B cell (primary cell): ENCODE measurements at regions not wholly inside any gene's neighbourhood (a gene's known extent, or its start where the extent isn't known, plus 50 kb on each side); places are given as distances from the start of the nearest gene placed in this dataset.
"Not testable (repeated sequence)": the region's sequence is repeated elsewhere in the genome, so short reads cannot be mapped to it uniquely, and the experiment has no call there.

ENCODE experiments used
- ATAC-seq: fragments of 200-7000 bp; cut with Tn5 transposase; one replicate; pipeline ENCODE4 v1.10.0; 2021; ENCODE audit warnings: low read depth, mild to moderate bottlenecking, moderate number of reproducible peaks, moderate library complexity
- CTCF ChIA-PET: fragments of 350-600 bp; sonication (Branson Sonifier 250); formaldehyde crosslinking; loops from one replicate; lab custom pipeline; 2021; ENCODE audit warnings: antibody characterized with exemption, inconsistent platforms; lab: Charles Lee
- POLR2A ChIA-PET: fragments of 350-600 bp; sonication (Branson Sonifier 250); formaldehyde crosslinking; loops from one replicate; lab custom pipeline; 2021; ENCODE audit warnings: antibody characterized with exemption; lab: Charles Lee
- DNase-seq: peaks from one replicate; pipeline ENCODE4 v3.0.0; 2013
- H2AFZ ChIP-seq: 2 replicates; pipeline ENCODE4 v1.6.1; 2012; ENCODE audit warnings: mild to moderate bottlenecking, low read depth, low read length; ENCODE audit not compliant: insufficient read depth, poor library complexity, severe bottlenecking
- H3K27ac ChIP-seq, 2 donors: 1 replicate in 1 of 2; 2 replicates in 1 of 2; pipeline ENCODE4 v1.5.1; 2012 to 2013; ENCODE audit warnings: low read length in 2 of 2, mild to moderate bottlenecking in 2 of 2, moderate library complexity in 1 of 2
- H3K27me3 ChIP-seq, 4 experiments: fragments of 200-600 bp in 1 of 4; sonication (generic) in 1 of 4; replicated peaks in 1 of 4; 1 replicate in 2 of 4; 2 replicates in 2 of 4; pipeline versions ENCODE4 v1.6.1 to v1.7.0; 2013 to 2016; ENCODE audit warnings: low read length in 3 of 4, mild to moderate bottlenecking in 2 of 4, mixed read lengths in 1 of 4, moderate library complexity in 1 of 4; ENCODE audit not compliant: insufficient read depth in 4 of 4, control insufficient read depth in 3 of 4; ENCODE audit errors: control extremely low read depth in 1 of 4
- H3K36me3 ChIP-seq, 2 experiments: replicated peaks in 1 of 2; 1 replicate in 1 of 2; 2 replicates in 1 of 2; pipeline versions ENCODE4 v1.6.1 to v1.7.1; 2013; ENCODE audit warnings: low read length in 1 of 2; ENCODE audit not compliant: insufficient read depth in 2 of 2, control insufficient read depth in 1 of 2; ENCODE audit errors: control extremely low read depth in 1 of 2, extremely low read depth in 1 of 2
- H3K4me1 ChIP-seq, 2 donors: fragments of 200-600 bp in 1 of 2; sonication (generic) in 1 of 2; 1 replicate in 1 of 2; 2 replicates in 1 of 2; pipeline versions ENCODE4 v1.5.1 to v1.6.1; 2013 to 2017; ENCODE audit warnings: low read length in 2 of 2; ENCODE audit not compliant: control insufficient read depth in 2 of 2, insufficient read depth in 2 of 2
- H3K4me2 ChIP-seq: replicated peaks from 2 replicates; pipeline ENCODE3; 2012; ENCODE audit warnings: mild to moderate bottlenecking, low read depth, low read length; ENCODE audit not compliant: poor library complexity, severe bottlenecking
- H3K4me3 ChIP-seq, 5 experiments: fragments of 200-600 bp in 1 of 5; sonication (generic) in 1 of 5; 1 replicate in 3 of 5; 2 replicates in 2 of 5; pipeline versions ENCODE4 v1.5.1 to v1.7.0; 2011 to 2016; ENCODE audit warnings: low read length in 4 of 5, mild to moderate bottlenecking in 4 of 5, low read depth in 2 of 5, control low read depth in 1 of 5, moderate library complexity in 1 of 5; ENCODE audit not compliant: insufficient read depth in 1 of 5; ENCODE audit errors: control extremely low read depth in 1 of 5, extremely low read depth in 1 of 5
- H3K79me2 ChIP-seq: fragments of 200-600 bp; sonication (generic); one replicate; pipeline ENCODE4 v1.6.0; 2016; ENCODE audit warnings: low read length; ENCODE audit not compliant: control insufficient read depth, insufficient read depth
- H3K9ac ChIP-seq: fragments of 200-600 bp; sonication (generic); 2 replicates; pipeline ENCODE4 v1.6.1; 2017; ENCODE audit warnings: mild to moderate bottlenecking, low read length, moderate library complexity
- H3K9me3 ChIP-seq, 3 donors: one replicate each; pipeline versions ENCODE4 v1.6.1 to v1.7.1; 2013; ENCODE audit warnings: low read length in 2 of 3; ENCODE audit not compliant: control insufficient read depth in 2 of 3, insufficient read depth in 1 of 3; ENCODE audit errors: control extremely low read depth in 1 of 3
- H4K20me1 ChIP-seq: 2 replicates; pipeline ENCODE4 v1.6.0; 2012; ENCODE audit warnings: mild to moderate bottlenecking, low read length; ENCODE audit not compliant: insufficient read depth, control insufficient read depth, poor library complexity, severe bottlenecking
- H3K27ac Mint-ChIP-seq: one replicate; pipeline ENCODE4 v1.8.0; 2021; ENCODE audit warnings: mixed read lengths
- H3K27me3 Mint-ChIP-seq: one replicate; pipeline ENCODE4 v1.8.0; 2021; ENCODE audit warnings: mixed read lengths
- H3K4me1 Mint-ChIP-seq: one replicate; pipeline ENCODE4 v1.8.0; 2021; ENCODE audit warnings: mixed read lengths
- H3K4me3 Mint-ChIP-seq: one replicate; pipeline ENCODE4 v1.8.0; 2021; ENCODE audit warnings: mixed read lengths
- H3K9me3 Mint-ChIP-seq: one replicate; pipeline ENCODE4 v1.8.0; 2022; ENCODE audit warnings: mixed read lengths; ENCODE audit not compliant: insufficient read depth
- EZH2 ChIP-seq: IDR thresholded peaks from 2 replicates; pipeline ENCODE4 v1.6.1; 2012; ENCODE audit warnings: borderline replicate concordance, low read depth, mild to moderate bottlenecking, moderate library complexity, low read length; ENCODE audit not compliant: insufficient read depth, poor library complexity, severe bottlenecking
- WGBS: methylation state at CpG from one replicate; pipeline ENCODE4 v1.1.5; 2013; ENCODE audit warnings: missing lambda C conversion rate; ENCODE audit not compliant: insufficient coverage; 5-methylcytosine and 5-hydroxymethylcytosine counted together
- intact Hi-C: fragments of 100-400 bp; cut with micrococcal nuclease; formaldehyde crosslinking; loops from one replicate; pipeline ENCODE4 v1.10.0; 2022
- TF ChIP-seq, protein P1 (sequence below): fragments of 200-600 bp; IDR thresholded peaks from one replicate; pipeline ENCODE4 v1.8.0; 2022; ENCODE audit warnings: antibody characterized with exemption, mild to moderate bottlenecking

DNA sequence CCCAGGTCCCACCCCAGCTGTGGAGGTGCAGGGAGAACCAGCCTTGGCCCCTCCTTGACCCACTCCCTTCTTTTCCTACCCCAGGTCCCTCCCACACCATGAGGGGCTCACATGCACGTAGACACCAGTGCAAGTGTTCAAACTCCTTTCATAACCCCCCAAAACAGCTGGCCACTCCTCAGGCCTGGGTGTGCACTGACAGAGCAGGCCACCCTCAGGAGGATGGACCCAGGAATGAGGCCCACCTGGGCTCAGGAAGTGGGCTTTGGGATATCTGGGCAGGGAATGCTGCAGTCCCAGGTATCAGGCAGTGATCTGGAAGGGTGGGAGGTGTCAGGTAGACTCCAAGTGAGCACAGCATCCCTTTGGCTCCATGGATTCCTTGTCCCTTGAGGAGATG, 723.8 kb downstream of the MATN1 start:
- Histone ChIP-seq H2AFZ (no peak overlapping the region), H3K27me3 (no peaks in the 10 kb centered on the region), H3K4me3 (no peak overlapping the region), H3K9me3 (peaks cover 0 to 14% (median 0%) of the 10 kb centered on the region in 3 donors), H4K20me1 (no peaks in the 10 kb centered on the region), H3K27ac (no peak overlapping the region), H3K4me2 (no peak overlapping the region), H3K79me2 (no peaks in the 10 kb centered on the region), H3K9ac (no peak overlapping the region), H3K36me3 (no peaks in the 10 kb centered on the region), H3K4me1 (no peaks in the 10 kb centered on the region)
- DNase-seq: no peak
- intact Hi-C loops: no loop called here
- no peaks in the 10 kb centered on the region for H3K4me1 Mint-ChIP-seq
- no peak for ATAC-seq
- H3K4me3 Mint-ChIP-seq: no peak overlapping the region
- H3K27me3 Mint-ChIP-seq: no peaks in the 10 kb centered on the region
- no CpG with 5 or more reads among the region's 1 CpG for WGBS
- POLR2A ChIA-PET: no interaction called here
- CTCF ChIA-PET: no interaction called here
- peaks cover 5% of the 10 kb centered on the region for H3K9me3 Mint-ChIP-seq
- H3K27ac Mint-ChIP-seq: no peak overlapping the region
- TF ChIP-seq, protein P1, sequence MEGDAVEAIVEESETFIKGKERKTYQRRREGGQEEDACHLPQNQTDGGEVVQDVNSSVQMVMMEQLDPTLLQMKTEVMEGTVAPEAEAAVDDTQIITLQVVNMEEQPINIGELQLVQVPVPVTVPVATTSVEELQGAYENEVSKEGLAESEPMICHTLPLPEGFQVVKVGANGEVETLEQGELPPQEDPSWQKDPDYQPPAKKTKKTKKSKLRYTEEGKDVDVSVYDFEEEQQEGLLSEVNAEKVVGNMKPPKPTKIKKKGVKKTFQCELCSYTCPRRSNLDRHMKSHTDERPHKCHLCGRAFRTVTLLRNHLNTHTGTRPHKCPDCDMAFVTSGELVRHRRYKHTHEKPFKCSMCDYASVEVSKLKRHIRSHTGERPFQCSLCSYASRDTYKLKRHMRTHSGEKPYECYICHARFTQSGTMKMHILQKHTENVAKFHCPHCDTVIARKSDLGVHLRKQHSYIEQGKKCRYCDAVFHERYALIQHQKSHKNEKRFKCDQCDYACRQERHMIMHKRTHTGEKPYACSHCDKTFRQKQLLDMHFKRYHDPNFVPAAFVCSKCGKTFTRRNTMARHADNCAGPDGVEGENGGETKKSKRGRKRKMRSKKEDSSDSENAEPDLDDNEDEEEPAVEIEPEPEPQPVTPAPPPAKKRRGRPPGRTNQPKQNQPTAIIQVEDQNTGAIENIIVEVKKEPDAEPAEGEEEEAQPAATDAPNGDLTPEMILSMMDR: no peak
- TF ChIP-seq EZH2: no peak

DNA sequence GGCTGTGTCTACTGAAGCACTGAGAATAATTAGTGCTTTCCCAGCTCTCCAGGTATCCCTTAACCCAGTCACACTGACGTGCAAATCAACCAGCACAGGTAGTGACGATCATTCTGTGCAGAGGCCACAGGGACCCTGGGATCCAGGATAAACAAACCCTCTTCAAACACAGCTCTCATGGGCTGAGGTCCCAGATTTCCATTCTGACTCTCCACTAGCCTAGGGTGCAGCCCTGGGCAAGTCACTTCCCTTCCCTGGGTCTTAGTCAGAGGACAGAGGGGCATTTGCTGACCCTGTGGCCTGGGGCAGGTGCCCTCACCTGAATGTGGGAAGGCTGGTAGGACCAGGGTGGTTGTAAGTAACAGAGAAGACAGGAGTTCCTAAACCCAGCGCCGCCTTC, 724.7 kb downstream of the MATN1 start:
- Histone ChIP-seq H3K79me2 (no peaks in the 10 kb centered on the region), H3K4me2 (no peak overlapping the region), H3K36me3 (no peaks in the 10 kb centered on the region), H3K4me3 (no peak overlapping the region), H3K4me1 (no peaks in the 10 kb centered on the region), H3K9ac (no peak overlapping the region), H3K9me3 (peaks cover 0 to 15% (median 5%) of the 10 kb centered on the region in 3 donors), H3K27ac (no peak overlapping the region), H2AFZ (no peak overlapping the region), H3K27me3 (no peaks in the 10 kb centered on the region), H4K20me1 (no peaks in the 10 kb centered on the region)
- 67% methylated on average over 2 of the region's 4 CpGs for WGBS
- H3K9me3 Mint-ChIP-seq: peaks cover 5% of the 10 kb centered on the region
- no peak for DNase-seq
- H3K27ac Mint-ChIP-seq: no peak overlapping the region
- no peak overlapping the region for H3K4me3 Mint-ChIP-seq
- TF ChIP-seq, protein P1: no peak
- no peak for TF ChIP-seq EZH2
- no peaks in the 10 kb centered on the region for H3K27me3 Mint-ChIP-seq
- intact Hi-C loops: no loop called here
- H3K4me1 Mint-ChIP-seq: no peaks in the 10 kb centered on the region
- ATAC-seq: no peak
- CTCF ChIA-PET: no interaction called here
- POLR2A ChIA-PET: no interaction called here

DNA sequence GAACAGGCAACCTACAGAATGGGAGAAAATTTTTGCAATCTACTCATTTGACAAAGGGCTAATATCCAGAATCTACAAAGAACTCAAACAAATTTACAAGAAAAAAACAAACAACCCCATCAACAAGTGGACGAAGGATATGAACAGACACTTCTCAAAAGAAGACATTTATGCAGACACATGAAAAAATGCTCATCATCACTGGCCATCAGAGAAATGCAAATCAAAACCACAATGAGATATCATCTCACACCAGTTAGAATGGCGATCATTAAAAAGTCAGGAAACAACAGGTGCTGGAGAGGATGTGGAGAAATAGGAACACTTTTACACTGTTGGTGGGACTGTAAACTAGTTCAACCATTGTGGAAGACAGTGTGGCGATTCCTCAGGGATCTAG, 725.6 kb downstream of the MATN1 start:
- intact Hi-C loops, H3K27ac Mint-ChIP-seq, H3K27ac ChIP-seq, H3K36me3 ChIP-seq, H3K4me3 Mint-ChIP-seq, H2AFZ ChIP-seq, H3K4me1 Mint-ChIP-seq, DNase-seq, H4K20me1 ChIP-seq, H3K27me3 Mint-ChIP-seq, H3K9ac ChIP-seq, H3K4me1 ChIP-seq, POLR2A ChIA-PET, H3K79me2 ChIP-seq, ATAC-seq, CTCF ChIA-PET, H3K27me3 ChIP-seq, H3K4me2 ChIP-seq, H3K4me3 ChIP-seq: not testable (repeated sequence)
- WGBS: no CpG with 5 or more reads among the region's 3 CpGs
- H3K9me3 Mint-ChIP-seq: peaks cover 11% of the 10 kb centered on the region
- H3K9me3 ChIP-seq: peaks cover 5 to 22% (median 6%) of the 10 kb centered on the region in 3 donors
